Smooth muscle cell (in vitro differentiated cells): ENCODE measurements at regions not wholly inside any gene's neighbourhood (a gene's known extent, or its start where the extent isn't known, plus 50 kb on each side); places are given as distances from the start of the nearest gene placed in this dataset.

Source experiments
- DNase-seq: peaks from one replicate; lab custom pipeline; 2025; ENCODE audit not compliant: unreplicated experiment; lab: John Stamatoyannopoulos, UW
- H2AFZ ChIP-seq: fragments of 200-600 bp; sonication (generic); 2 replicates; pipeline ENCODE4 v1.6.0; 2016; ENCODE audit warnings: antibody characterized with exemption, low read depth, mild to moderate bottlenecking
- H3F3A ChIP-seq: fragments of 200-600 bp; sonication (generic); 2 replicates; pipeline ENCODE4 v1.6.0; 2017; ENCODE audit warnings: antibody characterized with exemption, low read depth
- H3K27ac ChIP-seq: fragments of 200-600 bp; sonication (generic); 2 replicates; pipeline ENCODE4 v1.5.1; 2016; ENCODE audit warnings: low read depth, mild to moderate bottlenecking
- H3K27me3 ChIP-seq: fragments of 200-600 bp; sonication (generic); 2 replicates; pipeline ENCODE4 v1.6.1; 2016; ENCODE audit warnings: low read depth, mild to moderate bottlenecking
- H3K36me3 ChIP-seq: fragments of 200-600 bp; sonication (generic); 2 replicates; pipeline ENCODE4 v1.5.1; 2016; ENCODE audit warnings: low read depth
- H3K4me1 ChIP-seq: fragments of 200-600 bp; sonication (generic); 2 replicates; pipeline ENCODE4 v1.5.1; 2016; ENCODE audit warnings: low read depth
- H3K4me2 ChIP-seq: fragments of 200-600 bp; sonication (generic); 2 replicates; pipeline ENCODE4 v1.6.0; 2016; ENCODE audit warnings: mild to moderate bottlenecking
- H3K4me3 ChIP-seq: fragments of 200-600 bp; sonication (generic); 2 replicates; pipeline ENCODE4 v1.5.1; 2016; ENCODE audit warnings: mild to moderate bottlenecking
- H3K79me2 ChIP-seq: fragments of 200-600 bp; sonication (generic); 2 replicates; pipeline ENCODE4 v1.6.0; 2016; ENCODE audit warnings: low read depth, mild to moderate bottlenecking
- H3K9ac ChIP-seq: fragments of 200-600 bp; sonication (generic); 2 replicates; pipeline ENCODE4 v1.6.0; 2016; ENCODE audit warnings: low read depth
- H3K9me3 ChIP-seq: fragments of 200-600 bp; sonication (generic); replicated peaks from 2 replicates; pipeline ENCODE4 v1.5.1; 2016; ENCODE audit warnings: low read depth
- H4K20me1 ChIP-seq: fragments of 200-600 bp; sonication (generic); 2 replicates; pipeline ENCODE4 v1.6.0; 2016; ENCODE audit warnings: low read depth
- whole genome bisulfite sequencing: methylation state at CpG from one replicate; pipeline ENCODE4 v1.1.7; 2016; ENCODE audit warnings: low lambda C conversion rate; 5-methylcytosine and 5-hydroxymethylcytosine counted together
- TF ChIP-seq, protein P1 (sequence below): fragments of 200-600 bp; sonication (generic); IDR thresholded peaks from 2 replicates; pipeline ENCODE4 v1.5.1; 2017; ENCODE audit warnings: borderline replicate concordance, mild to moderate bottlenecking, antibody characterized with exemption; ENCODE audit not compliant: insufficient read depth, poor library complexity, severe bottlenecking

DNA sequence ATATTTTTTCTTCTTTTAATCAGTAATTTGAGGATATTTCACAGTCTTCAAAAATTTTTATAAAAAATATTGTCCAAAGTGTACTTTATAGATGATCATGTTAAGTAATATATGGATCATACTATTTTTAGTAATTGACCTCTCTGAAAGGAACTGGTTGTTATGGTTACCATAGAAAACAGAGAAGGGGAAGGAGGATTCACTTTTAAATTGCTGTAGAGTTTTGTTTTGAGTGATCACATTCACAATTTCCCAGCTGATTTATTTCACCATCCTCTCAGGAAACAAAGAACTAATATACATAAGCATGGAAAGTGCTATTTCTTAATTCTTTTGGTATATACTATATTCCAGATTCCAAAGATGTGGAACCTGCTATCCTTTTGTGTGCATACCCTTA, 56.5 kb upstream of the NREP start:
- DNase-seq, result no peak
- TF ChIP-seq, protein P1, sequence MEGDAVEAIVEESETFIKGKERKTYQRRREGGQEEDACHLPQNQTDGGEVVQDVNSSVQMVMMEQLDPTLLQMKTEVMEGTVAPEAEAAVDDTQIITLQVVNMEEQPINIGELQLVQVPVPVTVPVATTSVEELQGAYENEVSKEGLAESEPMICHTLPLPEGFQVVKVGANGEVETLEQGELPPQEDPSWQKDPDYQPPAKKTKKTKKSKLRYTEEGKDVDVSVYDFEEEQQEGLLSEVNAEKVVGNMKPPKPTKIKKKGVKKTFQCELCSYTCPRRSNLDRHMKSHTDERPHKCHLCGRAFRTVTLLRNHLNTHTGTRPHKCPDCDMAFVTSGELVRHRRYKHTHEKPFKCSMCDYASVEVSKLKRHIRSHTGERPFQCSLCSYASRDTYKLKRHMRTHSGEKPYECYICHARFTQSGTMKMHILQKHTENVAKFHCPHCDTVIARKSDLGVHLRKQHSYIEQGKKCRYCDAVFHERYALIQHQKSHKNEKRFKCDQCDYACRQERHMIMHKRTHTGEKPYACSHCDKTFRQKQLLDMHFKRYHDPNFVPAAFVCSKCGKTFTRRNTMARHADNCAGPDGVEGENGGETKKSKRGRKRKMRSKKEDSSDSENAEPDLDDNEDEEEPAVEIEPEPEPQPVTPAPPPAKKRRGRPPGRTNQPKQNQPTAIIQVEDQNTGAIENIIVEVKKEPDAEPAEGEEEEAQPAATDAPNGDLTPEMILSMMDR, result no peak
- no peaks in the 10 kb centered on the region for H3K9me3 ChIP-seq
- no peaks in the 10 kb centered on the region for H3K27me3 ChIP-seq
- no peak overlapping the region for H3K4me3 ChIP-seq
- no peaks in the 10 kb centered on the region for H3F3A ChIP-seq
- no peaks in the 10 kb centered on the region for H3K36me3 ChIP-seq
- no peak overlapping the region for H3K9ac ChIP-seq
- H3K4me2 ChIP-seq, result no peak overlapping the region
- H3K79me2 ChIP-seq, result no peaks in the 10 kb centered on the region
- no peak overlapping the region for H3K27ac ChIP-seq
- H2AFZ ChIP-seq, result no peak overlapping the region
- no peaks in the 10 kb centered on the region for H3K4me1 ChIP-seq
- H4K20me1 ChIP-seq, result no peaks in the 10 kb centered on the region

DNA sequence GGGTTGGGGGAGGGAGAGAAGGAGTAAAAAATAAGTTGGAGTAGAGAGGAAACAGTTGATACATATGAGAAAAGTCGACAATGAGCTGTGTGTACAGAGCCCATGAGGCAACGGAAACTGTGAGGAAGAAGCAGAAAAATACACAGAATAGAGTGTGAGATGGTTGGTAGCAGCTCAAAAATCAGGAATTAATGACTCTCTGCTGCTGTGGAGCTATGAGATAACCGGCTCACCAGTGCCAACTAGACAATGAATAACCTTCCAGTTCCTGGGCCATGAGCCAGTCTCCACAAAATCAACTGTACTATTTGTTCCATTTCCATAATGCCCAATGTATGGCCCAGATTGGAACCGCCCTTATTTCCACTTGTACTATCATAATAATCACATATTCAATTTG, 53.1 kb upstream of the NREP start:
- H3K4me3 ChIP-seq, result no peak overlapping the region
- H3K36me3 ChIP-seq, result no peaks in the 10 kb centered on the region
- TF ChIP-seq, protein P1, result no peak
- 88% methylated on average over 4 of the region's 4 CpGs for WGBS
- no peaks in the 10 kb centered on the region for H3K4me1 ChIP-seq
- no peak for DNase-seq
- no peak overlapping the region for H3K4me2 ChIP-seq
- no peak overlapping the region for H3K9ac ChIP-seq
- H3K27ac ChIP-seq, result no peak overlapping the region
- no peaks in the 10 kb centered on the region for H3K9me3 ChIP-seq
- H3K79me2 ChIP-seq, result no peaks in the 10 kb centered on the region
- H4K20me1 ChIP-seq, result no peaks in the 10 kb centered on the region
- no peak overlapping the region for H2AFZ ChIP-seq
- H3F3A ChIP-seq, result no peaks in the 10 kb centered on the region
- no peaks in the 10 kb centered on the region for H3K27me3 ChIP-seq
